ENCODE measurements at regions not wholly inside any gene's neighbourhood (a gene's known extent, or its start where the extent isn't known, plus 50 kb on each side); places are given as distances from the start of the nearest gene placed in this dataset.

GRCh38 chr2:17262854-17263569 is 255.2 kb downstream of the RAD51AP2 start:
- Histone ChIP-seq H3K27ac (no peak overlapping the region), H3K9me3 (no peaks in the 10 kb centered on the region), H3K27me3 (no peaks in the 10 kb centered on the region), H3K4me1 (no peaks in the 10 kb centered on the region), H3K36me3 (no peaks in the 10 kb centered on the region), H3K4me3 (no peak overlapping the region)
- TF ChIP-seq EP300 (IDR thresholded peaks at IDR 0.05) = no peak
- no peak for TF ChIP-seq CTCF (IDR thresholded peaks at IDR 0.05)
- no peak for TF ChIP-seq POLR2A (IDR thresholded peaks at IDR 0.05)
- no peak for DNase-seq (ENCODE audit: low spot score in 2 of 2)
- 90 to 95% methylated on average over 2 of the region's 2 CpGs for WGBS, 2 donors

DNA sequence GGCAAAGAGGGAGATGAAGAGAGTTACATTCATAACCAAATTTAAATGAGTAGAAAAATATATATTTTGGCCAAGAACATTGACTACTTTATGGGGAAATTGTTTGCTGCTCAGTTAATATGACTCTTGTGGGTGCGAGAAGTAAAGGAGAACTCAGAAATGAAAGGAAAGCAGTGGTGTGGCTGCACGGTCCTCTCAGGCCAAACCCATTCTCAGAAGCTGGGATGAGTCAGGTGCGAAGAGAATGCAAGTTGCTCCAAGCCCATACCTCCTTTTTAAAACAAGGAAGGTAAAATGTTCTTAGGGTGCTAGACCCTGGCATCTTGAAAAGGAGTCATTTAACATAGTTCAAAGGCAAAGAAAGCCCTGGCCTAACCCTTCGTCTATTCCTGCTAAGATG is 258.6 kb downstream of the RAD51AP2 start:
- TF ChIP-seq EP300 (IDR thresholded peaks at IDR 0.05) (no peak), CTCF (IDR thresholded peaks at IDR 0.05) (no peak), POLR2A (IDR thresholded peaks at IDR 0.05) (no peak)
- H3K27me3 ChIP-seq = no peaks in the 10 kb centered on the region

GRCh38 chr2:17258861-17259260 is 259.4 kb downstream of the RAD51AP2 start:
- TF ChIP-seq CTCF (IDR thresholded peaks at IDR 0.05) (no peak), EP300 (IDR thresholded peaks at IDR 0.05) (no peak), POLR2A (IDR thresholded peaks at IDR 0.05) (no peak)
- no peaks in the 10 kb centered on the region for H3K36me3 ChIP-seq
- no peaks in the 10 kb centered on the region for H3K4me1 ChIP-seq
- no peak for DNase-seq (ENCODE audit: low spot score in 2 of 2)
- H3K27me3 ChIP-seq = no peaks in the 10 kb centered on the region
- no peaks in the 10 kb centered on the region for H3K9me3 ChIP-seq
- no peak overlapping the region for H3K4me3 ChIP-seq
- H3K27ac ChIP-seq = no peak overlapping the region
- 53 to 55% methylated on average over 2 of the region's 2 CpGs for WGBS, 2 donors

More for the DNA sequence above, 258.6 kb downstream of the RAD51AP2 start:
- no peak overlapping the region for H3K4me3 ChIP-seq
- DNase-seq (ENCODE audit: low spot score in 2 of 2) = no peak
- WGBS, 2 donors = 85 to 95% methylated on average over 4 of the region's 4 CpGs
- H3K4me1 ChIP-seq = no peaks in the 10 kb centered on the region
- H3K9me3 ChIP-seq = no peaks in the 10 kb centered on the region
- no peaks in the 10 kb centered on the region for H3K36me3 ChIP-seq
- no peak overlapping the region for H3K27ac ChIP-seq

DNA sequence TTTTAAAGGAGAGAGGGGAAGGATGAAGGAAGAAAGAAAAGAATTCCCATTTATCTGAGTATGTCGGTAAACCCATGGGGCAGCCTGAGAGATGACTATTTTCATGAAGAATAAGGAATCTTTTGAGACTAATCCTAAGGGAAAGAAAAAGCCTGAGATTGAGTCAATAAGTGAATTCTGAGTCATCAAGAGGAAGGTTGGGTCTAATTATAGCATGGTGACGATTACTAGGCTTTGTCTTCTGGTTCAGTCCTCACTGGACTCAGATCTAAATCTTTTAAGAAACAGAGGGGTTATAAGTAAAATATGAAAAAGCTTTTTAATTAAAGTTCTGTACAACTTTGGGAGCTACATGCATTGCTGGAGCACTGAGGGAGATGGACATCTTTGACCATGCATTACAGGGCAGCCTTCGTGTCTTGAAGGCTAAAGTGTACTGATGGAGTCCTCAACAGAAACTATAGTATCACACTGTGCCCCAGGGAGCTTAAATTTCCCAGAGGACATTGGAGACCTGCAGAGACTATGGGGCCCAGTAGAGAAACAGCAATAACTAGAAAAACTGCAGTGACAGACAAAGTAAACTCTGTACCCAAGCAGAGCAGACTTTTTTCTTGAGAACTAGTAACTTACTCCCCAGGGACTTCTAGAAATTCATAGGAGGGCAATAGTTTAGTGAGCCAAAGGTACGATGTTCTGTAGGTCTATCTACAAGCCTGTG is 260.9 kb downstream of the RAD51AP2 start:
- H3K4me3 ChIP-seq = no peak overlapping the region
- H3K4me1 ChIP-seq = no peaks in the 10 kb centered on the region
- no peaks in the 10 kb centered on the region for H3K27me3 ChIP-seq
- no peak overlapping the region for H3K27ac ChIP-seq
- no peaks in the 10 kb centered on the region for H3K9me3 ChIP-seq
- 59 to 60% methylated on average over 4 of the region's 4 CpGs for WGBS, 2 donors
- TF ChIP-seq POLR2A (IDR thresholded peaks at IDR 0.05) (no peak), CTCF (IDR thresholded peaks at IDR 0.05) (no peak), EP300 (IDR thresholded peaks at IDR 0.05) (no peak)
- no peak for DNase-seq (ENCODE audit: low spot score in 2 of 2)
- no peaks in the 10 kb centered on the region for H3K36me3 ChIP-seq

GRCh38 chr2:17255071-17255470 is 263.2 kb downstream of the RAD51AP2 start:
- no peak overlapping the region for H3K27ac ChIP-seq
- H3K4me1 ChIP-seq = no peaks in the 10 kb centered on the region
- no peak overlapping the region for H3K4me3 ChIP-seq
- 91 to 93% methylated on average over 2 of the region's 2 CpGs for WGBS, 2 donors
- H3K36me3 ChIP-seq = no peaks in the 10 kb centered on the region
- no peak for DNase-seq (ENCODE audit: low spot score in 2 of 2)
- no peaks in the 10 kb centered on the region for H3K9me3 ChIP-seq
- no peak for TF ChIP-seq POLR2A (IDR thresholded peaks at IDR 0.05)
- no peak for TF ChIP-seq EP300 (IDR thresholded peaks at IDR 0.05)
- TF ChIP-seq CTCF (IDR thresholded peaks at IDR 0.05) = no peak
- no peaks in the 10 kb centered on the region for H3K27me3 ChIP-seq
